Stomach (tissue), 4 donors: ENCODE measurements at regions not wholly inside any gene's neighbourhood (a gene's known extent, or its start where the extent isn't known, plus 50 kb on each side); places are given as distances from the start of the nearest gene placed in this dataset.

Source experiments
- CTCF ChIP-seq, 7 experiments: fragments of 450-650 bp in 4 of 7; fragments of 200-600 bp in 3 of 7; sonication (generic) in 3 of 7; IDR thresholded peaks; one replicate each; pipeline ENCODE4 v1.5.1; 2016 to 2019; ENCODE audit warnings: antibody characterized with exemption in 7 of 7, control low read depth in 2 of 7, mild to moderate bottlenecking in 1 of 7
- EP300 ChIP-seq: sonication (generic); formaldehyde crosslinking; IDR thresholded peaks from one replicate; pipeline ENCODE4 v1.6.1; 2017; ENCODE audit warnings: antibody characterized with exemption
- POLR2A ChIP-seq, 4 donors: fragments of 450-650 bp; IDR thresholded peaks; one replicate each; pipeline ENCODE4 v1.6.1; 2016; ENCODE audit warnings: antibody characterized with exemption in 4 of 4, control low read depth in 2 of 4, mild to moderate bottlenecking in 1 of 4, moderate library complexity in 1 of 4
- POLR2AphosphoS5 ChIP-seq, 3 donors: sonication (generic); formaldehyde crosslinking; IDR thresholded peaks; one replicate each; pipeline ENCODE4 v1.6.1; 2016; ENCODE audit warnings: antibody characterized with exemption in 3 of 3

GRCh38 chr11:110951950-110952503 is 239.8 kb upstream of the ARHGAP20 start:
- no peak for TF ChIP-seq POLR2AphosphoS5 (IDR thresholded peaks at IDR 0.05)
- no peak for TF ChIP-seq POLR2A (IDR thresholded peaks at IDR 0.05)
- TF ChIP-seq CTCF (IDR thresholded peaks at IDR 0.05) = no peak
- no peak for TF ChIP-seq EP300
